Fibroblast of the aortic adventitia (primary cell): ENCODE measurements at regions not wholly inside any gene's neighbourhood (a gene's known extent, or its start where the extent isn't known, plus 50 kb on each side); places are given as distances from the start of the nearest gene placed in this dataset.
A peak's percentile ranks its signal among the peaks of the same experiment; 100 is the strongest.

ENCODE experiments used
- DNase-seq: peaks from one replicate; pipeline ENCODE4 v3.0.0-alpha.2; 2010; ENCODE audit warnings: low read depth
- H3K4me3 ChIP-seq: 2 replicates; pipeline ENCODE4 v1.5.1; 2011; ENCODE audit warnings: low read depth, mild to moderate bottlenecking, control low read depth, low read length, moderate library complexity
- CTCF ChIP-seq: IDR thresholded peaks from 2 replicates; pipeline ENCODE4 v1.5.1; 2011; ENCODE audit warnings: mild to moderate bottlenecking, low read length, control low read depth, inconsistent platforms; ENCODE audit not compliant: insufficient read depth

DNA sequence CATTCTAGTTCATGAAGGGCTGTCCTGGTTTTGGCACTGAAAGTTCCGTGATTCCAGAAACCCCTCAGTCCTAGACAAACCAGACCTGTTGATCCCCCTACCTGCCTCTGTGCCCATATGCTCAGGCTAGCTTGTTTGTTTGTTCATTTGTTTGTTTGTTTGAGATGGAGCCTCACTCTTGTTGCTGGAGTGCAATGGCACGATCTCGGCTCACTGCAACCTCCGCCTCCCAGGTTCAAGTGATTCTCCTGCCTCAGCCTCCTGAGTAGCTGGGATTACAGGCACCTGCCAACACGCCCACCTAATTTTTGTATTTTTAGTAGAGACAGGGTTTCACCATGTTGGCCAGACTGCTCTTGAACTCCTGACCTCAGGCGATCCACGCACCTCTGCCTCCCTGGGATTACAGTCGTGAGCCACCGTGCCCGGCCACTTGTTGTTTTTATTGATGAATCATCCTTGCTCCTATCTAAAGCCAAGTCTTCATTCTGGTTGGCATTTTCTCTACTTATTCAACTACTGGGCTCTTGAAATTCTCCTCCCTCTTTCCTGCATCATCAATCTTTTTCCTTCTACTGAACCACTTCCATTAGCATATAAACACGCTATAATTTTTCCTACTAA, 86.3 kb upstream of the BMP2K start:
- H3K4me3 ChIP-seq: no peak overlapping the region
- no peak for DNase-seq
- no peak for TF ChIP-seq CTCF

DNA sequence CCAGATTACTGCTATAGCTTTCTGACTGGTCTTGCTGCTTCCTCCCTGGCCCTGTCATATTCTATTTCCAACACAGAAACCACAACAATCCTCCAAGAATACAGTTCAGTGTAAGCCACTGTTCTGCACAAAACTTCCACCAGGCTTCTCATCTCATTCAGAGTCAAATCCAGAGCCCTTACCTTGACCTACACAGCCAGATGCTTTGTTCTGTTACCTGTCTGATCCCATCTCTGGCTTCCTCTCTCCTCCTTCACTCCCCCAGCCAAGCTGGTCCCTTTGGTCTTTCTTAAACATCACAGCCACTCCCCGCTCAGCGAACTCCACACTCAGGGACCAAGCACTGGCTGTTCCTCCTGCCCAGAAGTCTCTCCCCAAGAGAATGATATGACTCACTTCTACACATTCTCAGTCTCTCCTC, 84.8 kb upstream of the BMP2K start:
- no peak overlapping the region for H3K4me3 ChIP-seq
- no peak for TF ChIP-seq CTCF
- no peak for DNase-seq

GRCh38 chr4:78691971-78692821, 84.0 kb upstream of the BMP2K start:
- H3K4me3 ChIP-seq: no peak overlapping the region
- DNase-seq: peak; percentile 16
- no peak for TF ChIP-seq CTCF

DNA sequence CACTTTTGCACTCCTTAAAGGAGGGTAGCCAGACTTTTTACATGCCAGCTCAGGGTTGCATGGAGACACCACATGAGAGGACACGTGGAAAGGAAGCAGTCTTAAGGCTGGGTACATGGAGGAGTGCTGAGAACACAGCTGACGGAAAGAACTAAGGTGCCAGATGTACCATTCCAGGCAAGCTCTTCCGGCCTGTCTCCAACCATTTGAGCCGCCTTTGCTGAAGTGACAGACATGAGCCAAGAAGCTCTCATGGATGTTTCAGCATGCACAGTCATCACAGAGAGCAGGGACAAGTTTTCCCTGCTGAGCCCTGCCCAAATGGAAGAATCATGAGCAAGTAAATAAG, 83.4 kb upstream of the BMP2K start:
- no peak for DNase-seq
- H3K4me3 ChIP-seq: no peak overlapping the region
- TF ChIP-seq CTCF: no peak

GRCh38 chr4:78693777-78694456, 82.2 kb upstream of the BMP2K start:
- TF ChIP-seq CTCF: no peak
- no peak overlapping the region for H3K4me3 ChIP-seq
- peak; percentile 43 for DNase-seq

DNA sequence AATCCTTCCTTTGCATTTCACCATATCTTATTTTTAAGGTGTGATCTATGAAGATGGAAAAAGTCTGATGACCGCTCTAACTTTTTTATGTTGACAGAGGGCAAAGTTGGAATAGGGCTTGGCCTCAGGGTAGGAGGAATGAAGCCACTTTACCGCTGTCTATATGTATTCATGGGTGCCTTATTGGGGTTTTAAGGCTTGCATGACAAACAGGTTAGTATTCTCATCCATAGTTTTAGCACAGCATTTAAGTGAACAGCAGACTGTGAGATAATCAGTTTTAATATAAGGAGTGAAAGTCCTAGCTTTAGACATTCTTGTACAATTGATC, 81.7 kb upstream of the BMP2K start:
- DNase-seq: no peak
- TF ChIP-seq CTCF: no peak
- no peak overlapping the region for H3K4me3 ChIP-seq
